ENCODE measurements at regions not wholly inside any gene's neighbourhood (a gene's known extent, or its start where the extent isn't known, plus 50 kb on each side); places are given as distances from the start of the nearest gene placed in this dataset.
"Not testable (repeated sequence)": the region's sequence is repeated elsewhere in the genome, so short reads cannot be mapped to it uniquely, and the experiment has no call there.

GRCh38 chr12:32970465-32971110, 74.0 kb upstream of the PKP2 start:
- TF ChIP-seq CTCF (IDR thresholded peaks at IDR 0.05; ENCODE audit: low read depth, low read length) (no peak), MAX (IDR thresholded peaks at IDR 0.05; ENCODE audit: low read depth, low read length) (no peak), MYC (IDR thresholded peaks at IDR 0.05; ENCODE audit: low read depth, low read length) (no peak), POLR2A (IDR thresholded peaks at IDR 0.05; ENCODE audit: extremely low read depth, insufficient read length) (no peak)
- no peak for DNase-seq (ENCODE audit: low read depth)
- no peak overlapping the region for H3K4me3 ChIP-seq (ENCODE audit: low read depth, low read length)

- DNase-seq (ENCODE audit: low read depth) = no peak
- no peak overlapping the region for H3K4me3 ChIP-seq (ENCODE audit: low read depth, low read length)
- TF ChIP-seq CTCF (IDR thresholded peaks at IDR 0.05; ENCODE audit: low read depth, low read length) (no peak), POLR2A (IDR thresholded peaks at IDR 0.05; ENCODE audit: extremely low read depth, insufficient read length) (no peak), MYC (IDR thresholded peaks at IDR 0.05; ENCODE audit: low read depth, low read length) (no peak), MAX (IDR thresholded peaks at IDR 0.05; ENCODE audit: low read depth, low read length) (no peak)
Observed at GRCh38 chr12:32964981-32965585, 68.5 kb upstream of the PKP2 start.

GRCh38 chr12:32956418-32956817, 59.8 kb upstream of the PKP2 start:
- not testable (repeated sequence) for H3K4me3 ChIP-seq (ENCODE audit: low read depth, low read length); DNase-seq (ENCODE audit: low read depth)

- H3K4me3 ChIP-seq (ENCODE audit: low read depth, low read length) = no peak overlapping the region
- DNase-seq (ENCODE audit: low read depth) = no peak
- TF ChIP-seq MYC (IDR thresholded peaks at IDR 0.05; ENCODE audit: low read depth, low read length) (no peak), CTCF (IDR thresholded peaks at IDR 0.05; ENCODE audit: low read depth, low read length) (no peak), POLR2A (IDR thresholded peaks at IDR 0.05; ENCODE audit: extremely low read depth, insufficient read length) (no peak), MAX (IDR thresholded peaks at IDR 0.05; ENCODE audit: low read depth, low read length) (no peak)
Observed at GRCh38 chr12:32952681-32953080, 56.1 kb upstream of the PKP2 start.

- DNase-seq (ENCODE audit: low read depth) = no peak
- TF ChIP-seq MYC (IDR thresholded peaks at IDR 0.05; ENCODE audit: low read depth, low read length) = no peak
- TF ChIP-seq POLR2A (IDR thresholded peaks at IDR 0.05; ENCODE audit: extremely low read depth, insufficient read length) = no peak
- TF ChIP-seq CTCF (IDR thresholded peaks at IDR 0.05; ENCODE audit: low read depth, low read length) = no peak
- no peak for TF ChIP-seq MAX (IDR thresholded peaks at IDR 0.05; ENCODE audit: low read depth, low read length)
- H3K4me3 ChIP-seq (ENCODE audit: low read depth, low read length) = no peak overlapping the region
Observed at GRCh38 chr12:32949815-32950214, 53.2 kb upstream of the PKP2 start.

- TF ChIP-seq MYC (IDR thresholded peaks at IDR 0.05; ENCODE audit: low read depth, low read length) = peak; percentile 25; the same call in 1 of the 2 replicates
- no peak for TF ChIP-seq CTCF (IDR thresholded peaks at IDR 0.05; ENCODE audit: low read depth, low read length)
- peak; percentile 42 for DNase-seq (ENCODE audit: low read depth)
- H3K4me3 ChIP-seq (ENCODE audit: low read depth, low read length) = no peak overlapping the region
Observed at GRCh38 chr12:32947206-32948067, 50.9 kb upstream of the PKP2 start.

Measured in NB4 (cell line).